ENCODE measurements at regions not wholly inside any gene's neighbourhood (a gene's known extent, or its start where the extent isn't known, plus 50 kb on each side); places are given as distances from the start of the nearest gene placed in this dataset.

DNA sequence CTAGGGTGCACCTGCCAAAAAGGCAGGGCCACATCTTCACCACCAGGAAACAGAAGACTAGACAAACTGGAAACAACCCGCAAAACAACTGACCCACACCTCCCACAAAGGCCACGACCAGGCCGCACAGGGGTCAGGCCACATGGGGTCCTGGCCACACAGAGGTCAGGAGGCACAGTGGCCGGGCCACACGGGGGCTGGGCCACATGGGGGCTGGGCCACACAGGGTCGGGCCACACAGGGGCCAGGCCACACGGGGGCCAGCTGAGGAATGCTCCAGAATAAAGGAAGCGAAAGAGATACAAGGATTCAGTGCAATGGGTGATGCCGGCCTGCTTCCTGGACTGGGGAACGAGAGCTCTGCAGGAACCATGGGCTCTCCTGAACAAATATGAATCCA is 91.6 kb downstream of the OLFM1 start:
- TF ChIP-seq SIN3A (IDR thresholded peaks at IDR 0.05; ENCODE audit: borderline replicate concordance, insufficient read depth, low read length) (no peak), FOXP2 (optimal IDR thresholded peaks at IDR 0.05; ENCODE audit: borderline replicate concordance, extremely low read depth, extremely low read length, insufficient read depth) (no peak), POLR2AphosphoS5 (IDR thresholded peaks at IDR 0.05; ENCODE audit: low read depth, low read length) (no peak), TAF1 (IDR thresholded peaks at IDR 0.05; ENCODE audit: borderline replicate concordance, insufficient read depth, low read length) (no peak), REST (IDR thresholded peaks at IDR 0.05; ENCODE audit: insufficient read depth in 1 of 2, low read depth in 2 of 2, low read length in 2 of 2) (no peak)

- TF ChIP-seq POLR2AphosphoS5 (IDR thresholded peaks at IDR 0.05; ENCODE audit: low read depth, low read length) = no peak
- no peak for TF ChIP-seq FOXP2 (optimal IDR thresholded peaks at IDR 0.05; ENCODE audit: borderline replicate concordance, extremely low read depth, extremely low read length, insufficient read depth)
- no peak for TF ChIP-seq TAF1 (IDR thresholded peaks at IDR 0.05; ENCODE audit: borderline replicate concordance, insufficient read depth, low read length)
- TF ChIP-seq REST (IDR thresholded peaks at IDR 0.05; ENCODE audit: insufficient read depth in 1 of 2, low read depth in 2 of 2, low read length in 2 of 2) = no peak
- no peak for TF ChIP-seq SIN3A (IDR thresholded peaks at IDR 0.05; ENCODE audit: borderline replicate concordance, insufficient read depth, low read length)
Observed at GRCh38 chr9:135179976-135180375, 92.5 kb downstream of the OLFM1 start.

GRCh38 chr9:135180586-135180985 is 93.1 kb downstream of the OLFM1 start:
- TF ChIP-seq TAF1 (IDR thresholded peaks at IDR 0.05; ENCODE audit: borderline replicate concordance, insufficient read depth, low read length) (no peak), POLR2AphosphoS5 (IDR thresholded peaks at IDR 0.05; ENCODE audit: low read depth, low read length) (no peak), FOXP2 (optimal IDR thresholded peaks at IDR 0.05; ENCODE audit: borderline replicate concordance, extremely low read depth, extremely low read length, insufficient read depth) (no peak), REST (IDR thresholded peaks at IDR 0.05; ENCODE audit: insufficient read depth in 1 of 2, low read depth in 2 of 2, low read length in 2 of 2) (no peak), SIN3A (IDR thresholded peaks at IDR 0.05; ENCODE audit: borderline replicate concordance, insufficient read depth, low read length) (no peak)

DNA sequence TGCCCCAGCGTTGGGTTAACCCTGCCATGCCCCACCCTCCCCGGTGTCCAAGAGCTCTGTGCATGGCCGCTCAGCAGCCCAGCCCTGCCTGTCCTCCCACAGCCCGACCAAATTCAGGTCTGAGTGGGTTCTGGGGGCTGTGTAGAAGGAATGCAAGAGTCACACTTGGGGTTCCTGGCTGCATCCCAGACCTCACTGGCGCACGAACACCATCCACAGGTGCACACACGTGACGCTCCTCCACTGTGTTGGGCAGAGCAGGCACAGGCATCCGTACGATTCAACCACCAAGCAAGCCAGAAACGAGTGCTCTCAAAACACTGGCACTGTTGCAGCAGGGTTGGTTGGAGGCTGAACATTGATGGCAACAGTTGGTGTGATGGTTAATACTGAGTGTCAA is 93.9 kb downstream of the OLFM1 start:
- no peak for TF ChIP-seq REST (IDR thresholded peaks at IDR 0.05; ENCODE audit: insufficient read depth in 1 of 2, low read depth in 2 of 2, low read length in 2 of 2)
- no peak for TF ChIP-seq SIN3A (IDR thresholded peaks at IDR 0.05; ENCODE audit: borderline replicate concordance, insufficient read depth, low read length)

- TF ChIP-seq TAF1 (IDR thresholded peaks at IDR 0.05; ENCODE audit: borderline replicate concordance, insufficient read depth, low read length) (no peak), REST (IDR thresholded peaks at IDR 0.05; ENCODE audit: insufficient read depth in 1 of 2, low read depth in 2 of 2, low read length in 2 of 2) (no peak), SIN3A (IDR thresholded peaks at IDR 0.05; ENCODE audit: borderline replicate concordance, insufficient read depth, low read length) (no peak), POLR2AphosphoS5 (IDR thresholded peaks at IDR 0.05; ENCODE audit: low read depth, low read length) (no peak), FOXP2 (optimal IDR thresholded peaks at IDR 0.05; ENCODE audit: borderline replicate concordance, extremely low read depth, extremely low read length, insufficient read depth) (no peak)
Observed at GRCh38 chr9:135183069-135183468, 95.6 kb downstream of the OLFM1 start.
